Myocyte (in vitro differentiated cells): ENCODE measurements at regions not wholly inside any gene's neighbourhood (a gene's known extent, or its start where the extent isn't known, plus 50 kb on each side); places are given as distances from the start of the nearest gene placed in this dataset.
A peak's percentile ranks its signal among the peaks of the same experiment; 100 is the strongest.

Experiments used
- DNase-seq: peaks from one replicate; pipeline ENCODE4 v3.0.0-alpha.2; 2012; ENCODE audit warnings: low read depth

GRCh38 chr13:39100996-39101738 is 62.9 kb downstream of the NHLRC3 start:
- peak; percentile 60 for DNase-seq

GRCh38 chr13:39102981-39103490 is 64.8 kb downstream of the NHLRC3 start:
- no peak for DNase-seq

- peak; percentile 71 for DNase-seq
These were observed 66.9 kb downstream of the NHLRC3 start for GRCh38 chr13:39105110-39105509.

- no peak for DNase-seq
These were observed 68.2 kb downstream of the NHLRC3 start for GRCh38 chr13:39106216-39107005.

- peak; percentile 31 for DNase-seq
These were observed 69.3 kb downstream of the NHLRC3 start for GRCh38 chr13:39107561-39107960.

- peak; percentile 22 for DNase-seq
These were observed 70.5 kb downstream of the NHLRC3 start for GRCh38 chr13:39108783-39109182.

- DNase-seq = no peak
These were observed 72.4 kb downstream of the NHLRC3 start for GRCh38 chr13:39110518-39111097.

GRCh38 chr13:39111145-39111544 is 72.9 kb downstream of the NHLRC3 start:
- DNase-seq = peak; percentile 32

GRCh38 chr13:39119422-39119821 is 81.2 kb downstream of the NHLRC3 start:
- DNase-seq = no peak

- DNase-seq = no peak
These were observed 85.3 kb downstream of the NHLRC3 start for GRCh38 chr13:39123578-39123977.

GRCh38 chr13:39129213-39129612 is 91.0 kb downstream of the NHLRC3 start:
- no peak for DNase-seq

- DNase-seq = no peak
These were observed 92.0 kb downstream of the NHLRC3 start for GRCh38 chr13:39130301-39130700.

- DNase-seq = no peak
These were observed 94.3 kb downstream of the NHLRC3 start for GRCh38 chr13:39132286-39133230.

GRCh38 chr13:39133781-39134180 is 95.5 kb downstream of the NHLRC3 start:
- no peak for DNase-seq

- DNase-seq = no peak
These were observed 96.3 kb downstream of the NHLRC3 start for GRCh38 chr13:39134574-39134973.

GRCh38 chr13:39144391-39144790 is 106.1 kb downstream of the NHLRC3 start:
- no peak for DNase-seq

GRCh38 chr13:39144941-39145533 is 106.8 kb downstream of the NHLRC3 start:
- peak; percentile 62 for DNase-seq

GRCh38 chr13:39148513-39148961 is 110.3 kb downstream of the NHLRC3 start:
- DNase-seq = peak; percentile 70

GRCh38 chr13:39149896-39150295 is 111.6 kb downstream of the NHLRC3 start:
- DNase-seq = no peak

GRCh38 chr13:39154041-39154440 is 115.8 kb downstream of the NHLRC3 start:
- no peak for DNase-seq
